ENCODE measurements at regions not wholly inside any gene's neighbourhood (a gene's known extent, or its start where the extent isn't known, plus 50 kb on each side); places are given as distances from the start of the nearest gene placed in this dataset.

DNA sequence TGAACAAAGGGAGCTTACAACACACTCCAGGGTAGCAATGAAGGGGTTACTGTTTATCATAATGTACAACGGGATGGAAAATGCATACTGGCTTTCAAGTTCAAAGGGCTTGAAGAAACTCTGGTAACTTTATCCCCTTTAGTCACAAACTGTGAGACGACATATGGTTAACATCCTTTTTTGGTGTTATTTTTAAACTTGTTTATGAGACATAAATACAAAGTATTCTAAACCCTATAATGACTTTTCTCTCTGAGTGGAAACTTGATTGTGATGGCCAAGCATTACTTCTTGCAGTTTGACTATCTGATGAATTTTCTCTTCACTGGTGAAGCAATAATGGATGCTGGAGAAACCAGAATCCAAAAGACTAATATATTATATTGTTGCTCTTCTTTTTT is 62.0 kb upstream of the SEMA3A start:
- no peak overlapping the region for H3K27ac ChIP-seq
- TF ChIP-seq, protein P1, sequence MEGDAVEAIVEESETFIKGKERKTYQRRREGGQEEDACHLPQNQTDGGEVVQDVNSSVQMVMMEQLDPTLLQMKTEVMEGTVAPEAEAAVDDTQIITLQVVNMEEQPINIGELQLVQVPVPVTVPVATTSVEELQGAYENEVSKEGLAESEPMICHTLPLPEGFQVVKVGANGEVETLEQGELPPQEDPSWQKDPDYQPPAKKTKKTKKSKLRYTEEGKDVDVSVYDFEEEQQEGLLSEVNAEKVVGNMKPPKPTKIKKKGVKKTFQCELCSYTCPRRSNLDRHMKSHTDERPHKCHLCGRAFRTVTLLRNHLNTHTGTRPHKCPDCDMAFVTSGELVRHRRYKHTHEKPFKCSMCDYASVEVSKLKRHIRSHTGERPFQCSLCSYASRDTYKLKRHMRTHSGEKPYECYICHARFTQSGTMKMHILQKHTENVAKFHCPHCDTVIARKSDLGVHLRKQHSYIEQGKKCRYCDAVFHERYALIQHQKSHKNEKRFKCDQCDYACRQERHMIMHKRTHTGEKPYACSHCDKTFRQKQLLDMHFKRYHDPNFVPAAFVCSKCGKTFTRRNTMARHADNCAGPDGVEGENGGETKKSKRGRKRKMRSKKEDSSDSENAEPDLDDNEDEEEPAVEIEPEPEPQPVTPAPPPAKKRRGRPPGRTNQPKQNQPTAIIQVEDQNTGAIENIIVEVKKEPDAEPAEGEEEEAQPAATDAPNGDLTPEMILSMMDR (conservative IDR thresholded peaks at IDR 0.05) = no peak

DNA sequence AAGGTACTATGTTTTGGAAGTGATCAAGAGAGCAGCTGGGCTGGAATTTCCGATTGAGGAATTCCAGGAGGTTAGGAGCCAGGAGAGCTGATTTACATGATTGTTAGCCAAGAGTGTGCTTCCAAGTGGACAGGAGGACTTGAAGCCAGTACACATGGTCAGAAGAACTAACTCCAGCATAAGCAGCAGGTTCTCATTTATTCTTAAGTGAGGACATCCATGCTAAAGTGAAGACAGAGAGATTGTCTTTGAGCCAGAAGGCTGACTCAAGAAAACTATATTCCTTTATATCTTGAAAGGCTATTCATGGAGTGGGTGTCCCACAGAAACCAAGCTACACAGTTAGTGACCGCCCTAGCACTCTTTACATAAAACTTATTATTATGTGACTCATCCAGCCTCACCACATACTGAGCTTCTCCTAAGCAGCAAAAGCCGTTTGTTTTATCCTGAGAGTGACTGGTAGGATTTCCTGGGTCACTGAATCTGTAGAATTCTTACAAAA is 56.7 kb upstream of the SEMA3A start:
- H3K27ac ChIP-seq = no peak overlapping the region
- TF ChIP-seq, protein P1 (conservative IDR thresholded peaks at IDR 0.05) = no peak

DNA sequence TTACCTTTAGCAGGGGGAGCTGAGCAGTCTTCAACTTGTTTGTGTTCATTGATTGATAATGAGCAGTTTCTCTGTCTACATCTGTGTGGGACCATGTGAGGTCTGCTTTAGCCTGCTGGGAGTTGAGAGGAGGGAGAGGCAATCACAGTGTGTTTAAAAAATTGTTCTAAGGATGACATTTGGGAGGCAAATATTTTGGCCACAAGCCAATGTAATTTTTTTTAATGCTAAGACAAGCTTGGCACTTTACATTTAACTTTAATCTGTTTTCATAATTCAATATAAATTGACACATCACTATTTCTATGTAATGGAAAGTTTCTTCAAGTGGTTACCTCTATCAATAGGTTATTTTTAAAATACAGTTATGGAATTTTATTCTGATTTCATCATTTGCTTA is 55.9 kb upstream of the SEMA3A start:
- H3K27ac ChIP-seq = no peak overlapping the region
- TF ChIP-seq, protein P1 (conservative IDR thresholded peaks at IDR 0.05) = no peak

DNA sequence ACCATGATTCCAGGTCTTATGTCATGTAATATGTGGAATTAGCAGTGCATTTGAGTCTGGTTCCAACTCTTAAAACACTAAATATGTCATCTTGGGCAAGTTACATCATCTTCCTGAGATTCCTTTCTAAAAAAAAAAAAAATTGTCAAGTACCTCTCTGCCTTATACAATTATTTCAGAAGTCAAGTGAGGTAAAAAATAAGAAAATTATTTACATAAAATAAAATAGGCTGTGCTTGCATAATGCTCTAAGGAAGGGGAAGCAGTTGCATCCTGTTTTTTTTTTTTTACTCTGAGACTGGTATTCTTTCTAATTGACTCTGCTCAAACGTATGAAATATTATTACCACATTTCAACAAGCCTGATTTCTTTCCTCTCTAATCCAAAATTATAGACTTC is 55.1 kb upstream of the SEMA3A start:
- no peak overlapping the region for H3K27ac ChIP-seq
- TF ChIP-seq, protein P1 (conservative IDR thresholded peaks at IDR 0.05) = no peak

DNA sequence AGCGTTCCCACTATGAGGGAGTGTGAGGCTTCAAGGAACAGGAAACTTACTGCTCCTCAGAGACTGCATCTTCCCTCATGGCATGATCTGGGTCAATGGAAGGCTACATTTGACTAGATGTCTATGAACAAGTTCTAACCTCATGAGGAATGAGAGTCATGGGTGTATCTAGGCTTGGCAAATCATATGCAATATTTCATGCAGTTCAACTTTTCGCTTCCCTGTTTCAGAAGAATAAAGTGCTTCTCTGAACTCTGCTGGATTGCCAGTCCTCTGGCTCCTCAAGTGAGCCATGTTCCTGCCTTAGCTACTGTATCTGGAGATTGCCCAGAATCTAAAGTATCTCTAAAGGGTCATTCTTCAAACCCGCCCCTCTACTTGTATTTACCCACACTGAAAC is 54.3 kb upstream of the SEMA3A start:
- no peak overlapping the region for H3K27ac ChIP-seq
- TF ChIP-seq, protein P1 (conservative IDR thresholded peaks at IDR 0.05) = no peak

DNA sequence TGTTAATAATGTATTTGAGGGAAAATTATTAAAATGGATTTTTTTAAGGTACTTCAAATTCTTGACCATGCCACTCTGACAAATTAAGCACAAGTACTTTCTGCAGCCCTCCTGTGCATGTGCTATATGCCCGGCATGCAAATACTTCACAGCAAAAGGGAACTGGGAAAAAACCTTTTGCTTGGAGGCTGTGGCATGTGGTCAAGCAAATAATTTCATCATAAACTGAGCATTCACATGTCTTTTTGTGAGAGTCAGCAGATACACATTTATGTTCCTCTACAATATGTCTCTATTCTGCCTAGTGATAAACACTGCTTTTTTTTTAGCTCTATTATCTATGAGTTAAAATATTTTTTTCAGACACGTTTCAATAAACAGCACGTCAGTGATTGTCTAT is 53.7 kb upstream of the SEMA3A start:
- TF ChIP-seq, protein P1 (conservative IDR thresholded peaks at IDR 0.05) = no peak

DNA sequence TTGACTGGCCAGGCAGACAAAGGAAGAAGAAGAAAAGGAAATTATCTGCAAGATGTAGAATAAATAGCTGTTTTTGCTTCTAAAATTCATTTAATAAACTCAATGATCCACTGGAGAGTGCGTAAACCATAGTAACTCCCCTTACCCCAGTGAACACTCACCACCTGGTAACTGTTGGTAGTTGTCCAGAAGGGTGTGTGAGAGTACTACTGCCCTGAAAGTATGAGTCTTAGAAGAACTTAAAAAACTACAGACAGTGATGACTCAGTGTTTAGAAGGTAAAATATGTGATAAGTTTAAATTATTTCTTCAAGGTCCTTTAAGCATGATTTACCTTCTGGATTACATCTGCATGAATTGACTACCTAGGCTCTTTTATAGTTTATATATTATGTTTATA is 53.0 kb upstream of the SEMA3A start:
- TF ChIP-seq, protein P1 (conservative IDR thresholded peaks at IDR 0.05) = no peak; the same call in 1 of the 2 replicates
- H3K27ac ChIP-seq = no peak overlapping the region

More for the DNA sequence above, 53.7 kb upstream of the SEMA3A start:
- H3K27ac ChIP-seq = no peak overlapping the region
